ENCODE measurements at regions not wholly inside any gene's neighbourhood (a gene's known extent, or its start where the extent isn't known, plus 50 kb on each side); places are given as distances from the start of the nearest gene placed in this dataset.

GRCh38 chr1:198913667-198914066, 274.8 kb downstream of the PTPRC start:
- no peaks in the 10 kb centered on the region for H3K36me3 ChIP-seq (ENCODE audit: control insufficient read depth, insufficient read depth, low read length)
- no peaks in the 10 kb centered on the region for H3K4me1 ChIP-seq (ENCODE audit: control insufficient read depth, insufficient read depth, low read length)
- H3K27me3 ChIP-seq (ENCODE audit: control insufficient read depth, insufficient read depth, low read length): no peaks in the 10 kb centered on the region
- no peak for DNase-seq (ENCODE audit: low read depth, low spot score)
- H3K4me3 ChIP-seq (ENCODE audit: low read length): no peak overlapping the region
- WGBS (ENCODE audit: insufficient coverage, insufficient read length): no CpG with 5 or more reads among the region's 4 CpGs
- H3K9me3 ChIP-seq (ENCODE audit: control insufficient read depth, insufficient read depth, low read length): no peaks in the 10 kb centered on the region
- no peak overlapping the region for H3K27ac ChIP-seq (ENCODE audit: low read length)

GRCh38 chr1:198915327-198916231, 276.7 kb downstream of the PTPRC start:
- Histone ChIP-seq H3K4me3 (ENCODE audit: low read length) (no peak overlapping the region), H3K27me3 (ENCODE audit: control insufficient read depth, insufficient read depth, low read length) (no peaks in the 10 kb centered on the region), H3K4me1 (ENCODE audit: control insufficient read depth, insufficient read depth, low read length) (no peaks in the 10 kb centered on the region), H3K36me3 (ENCODE audit: control insufficient read depth, insufficient read depth, low read length) (no peaks in the 10 kb centered on the region), H3K27ac (ENCODE audit: low read length) (no peak overlapping the region), H3K9me3 (ENCODE audit: control insufficient read depth, insufficient read depth, low read length) (no peaks in the 10 kb centered on the region)
- no CpG with 5 or more reads among the region's 3 CpGs for WGBS (ENCODE audit: insufficient coverage, insufficient read length)
- DNase-seq (ENCODE audit: low read depth, low spot score): no peak

- H3K4me3 ChIP-seq (ENCODE audit: low read length): no peak overlapping the region
- no CpG with 5 or more reads among the region's 2 CpGs for WGBS (ENCODE audit: insufficient coverage, insufficient read length)
- no peak for DNase-seq (ENCODE audit: low read depth, low spot score)
- H3K36me3 ChIP-seq (ENCODE audit: control insufficient read depth, insufficient read depth, low read length): no peaks in the 10 kb centered on the region
- H3K27ac ChIP-seq (ENCODE audit: low read length): no peak overlapping the region
- no peaks in the 10 kb centered on the region for H3K27me3 ChIP-seq (ENCODE audit: control insufficient read depth, insufficient read depth, low read length)
- H3K9me3 ChIP-seq (ENCODE audit: control insufficient read depth, insufficient read depth, low read length): no peaks in the 10 kb centered on the region
- H3K4me1 ChIP-seq (ENCODE audit: control insufficient read depth, insufficient read depth, low read length): no peaks in the 10 kb centered on the region
Measured at GRCh38 chr1:198917226-198917625, 278.4 kb downstream of the PTPRC start.

- no peaks in the 10 kb centered on the region for H3K9me3 ChIP-seq (ENCODE audit: control insufficient read depth, insufficient read depth, low read length)
- DNase-seq (ENCODE audit: low read depth, low spot score): no peak
- no peak overlapping the region for H3K4me3 ChIP-seq (ENCODE audit: low read length)
- H3K27me3 ChIP-seq (ENCODE audit: control insufficient read depth, insufficient read depth, low read length): no peaks in the 10 kb centered on the region
- no CpG with 5 or more reads among the region's 5 CpGs for WGBS (ENCODE audit: insufficient coverage, insufficient read length)
- H3K4me1 ChIP-seq (ENCODE audit: control insufficient read depth, insufficient read depth, low read length): no peaks in the 10 kb centered on the region
- H3K27ac ChIP-seq (ENCODE audit: low read length): no peak overlapping the region
- H3K36me3 ChIP-seq (ENCODE audit: control insufficient read depth, insufficient read depth, low read length): no peaks in the 10 kb centered on the region
Measured at GRCh38 chr1:198918920-198919319, 280.1 kb downstream of the PTPRC start.

GRCh38 chr1:198919667-198920398, 281.0 kb downstream of the PTPRC start:
- DNase-seq (ENCODE audit: low read depth, low spot score): no peak
- no CpG with 5 or more reads among the region's 5 CpGs for WGBS (ENCODE audit: insufficient coverage, insufficient read length)
- Histone ChIP-seq H3K27me3 (ENCODE audit: control insufficient read depth, insufficient read depth, low read length) (no peaks in the 10 kb centered on the region), H3K27ac (ENCODE audit: low read length) (no peak overlapping the region), H3K4me3 (ENCODE audit: low read length) (no peak overlapping the region), H3K36me3 (ENCODE audit: control insufficient read depth, insufficient read depth, low read length) (no peaks in the 10 kb centered on the region), H3K9me3 (ENCODE audit: control insufficient read depth, insufficient read depth, low read length) (no peaks in the 10 kb centered on the region), H3K4me1 (ENCODE audit: control insufficient read depth, insufficient read depth, low read length) (no peaks in the 10 kb centered on the region)

- Histone ChIP-seq H3K36me3 (ENCODE audit: control insufficient read depth, insufficient read depth, low read length) (no peaks in the 10 kb centered on the region), H3K4me3 (ENCODE audit: low read length) (no peak overlapping the region), H3K27me3 (ENCODE audit: control insufficient read depth, insufficient read depth, low read length) (no peaks in the 10 kb centered on the region), H3K9me3 (ENCODE audit: control insufficient read depth, insufficient read depth, low read length) (no peaks in the 10 kb centered on the region), H3K27ac (ENCODE audit: low read length) (no peak overlapping the region), H3K4me1 (ENCODE audit: control insufficient read depth, insufficient read depth, low read length) (no peaks in the 10 kb centered on the region)
- DNase-seq (ENCODE audit: low read depth, low spot score): no peak
- WGBS (ENCODE audit: insufficient coverage, insufficient read length): no CpG with 5 or more reads among the region's 5 CpGs
Measured at GRCh38 chr1:198922638-198923430, 284.0 kb downstream of the PTPRC start.

GRCh38 chr1:198923993-198924392, 285.2 kb downstream of the PTPRC start:
- H3K9me3 ChIP-seq (ENCODE audit: control insufficient read depth, insufficient read depth, low read length): no peaks in the 10 kb centered on the region
- no CpG with 5 or more reads among the region's 1 CpG for WGBS (ENCODE audit: insufficient coverage, insufficient read length)
- no peak overlapping the region for H3K27ac ChIP-seq (ENCODE audit: low read length)
- no peaks in the 10 kb centered on the region for H3K4me1 ChIP-seq (ENCODE audit: control insufficient read depth, insufficient read depth, low read length)
- no peaks in the 10 kb centered on the region for H3K36me3 ChIP-seq (ENCODE audit: control insufficient read depth, insufficient read depth, low read length)
- no peak overlapping the region for H3K4me3 ChIP-seq (ENCODE audit: low read length)
- DNase-seq (ENCODE audit: low read depth, low spot score): no peak
- H3K27me3 ChIP-seq (ENCODE audit: control insufficient read depth, insufficient read depth, low read length): no peaks in the 10 kb centered on the region

- Histone ChIP-seq H3K4me1 (ENCODE audit: control insufficient read depth, insufficient read depth, low read length) (no peaks in the 10 kb centered on the region), H3K27me3 (ENCODE audit: control insufficient read depth, insufficient read depth, low read length) (no peaks in the 10 kb centered on the region), H3K9me3 (ENCODE audit: control insufficient read depth, insufficient read depth, low read length) (no peaks in the 10 kb centered on the region), H3K36me3 (ENCODE audit: control insufficient read depth, insufficient read depth, low read length) (no peaks in the 10 kb centered on the region), H3K4me3 (ENCODE audit: low read length) (no peak overlapping the region), H3K27ac (ENCODE audit: low read length) (no peak overlapping the region)
- no peak for DNase-seq (ENCODE audit: low read depth, low spot score)
Measured at GRCh38 chr1:198925567-198925966, 286.7 kb downstream of the PTPRC start.

- Histone ChIP-seq H3K27me3 (ENCODE audit: control insufficient read depth, insufficient read depth, low read length) (no peaks in the 10 kb centered on the region), H3K4me3 (ENCODE audit: low read length) (no peak overlapping the region), H3K27ac (ENCODE audit: low read length) (no peak overlapping the region), H3K4me1 (ENCODE audit: control insufficient read depth, insufficient read depth, low read length) (no peaks in the 10 kb centered on the region), H3K9me3 (ENCODE audit: control insufficient read depth, insufficient read depth, low read length) (no peaks in the 10 kb centered on the region), H3K36me3 (ENCODE audit: control insufficient read depth, insufficient read depth, low read length) (no peaks in the 10 kb centered on the region)
- no CpG with 5 or more reads among the region's 3 CpGs for WGBS (ENCODE audit: insufficient coverage, insufficient read length)
- no peak for DNase-seq (ENCODE audit: low read depth, low spot score)
Measured at GRCh38 chr1:198927129-198927528, 288.3 kb downstream of the PTPRC start.

GRCh38 chr1:198929111-198929604, 290.3 kb downstream of the PTPRC start:
- WGBS (ENCODE audit: insufficient coverage, insufficient read length): no CpG with 5 or more reads among the region's 4 CpGs
- no peak for DNase-seq (ENCODE audit: low read depth, low spot score)

More at GRCh38 chr1:198929111-198929604, 290.3 kb downstream of the PTPRC start:
- no peak overlapping the region for H3K27ac ChIP-seq (ENCODE audit: low read length)
- no peaks in the 10 kb centered on the region for H3K9me3 ChIP-seq (ENCODE audit: control insufficient read depth, insufficient read depth, low read length)
- H3K36me3 ChIP-seq (ENCODE audit: control insufficient read depth, insufficient read depth, low read length): no peaks in the 10 kb centered on the region
- H3K27me3 ChIP-seq (ENCODE audit: control insufficient read depth, insufficient read depth, low read length): no peaks in the 10 kb centered on the region
- no peak overlapping the region for H3K4me3 ChIP-seq (ENCODE audit: low read length)
- no peaks in the 10 kb centered on the region for H3K4me1 ChIP-seq (ENCODE audit: control insufficient read depth, insufficient read depth, low read length)
